Cardiac fibroblast (primary cell): ENCODE measurements at regions not wholly inside any gene's neighbourhood (a gene's known extent, or its start where the extent isn't known, plus 50 kb on each side); places are given as distances from the start of the nearest gene placed in this dataset.

Experiments used
- DNase-seq, 2 donors: peaks; one replicate each; pipeline versions ENCODE4 v3.0.0 to v3.0.0-alpha.2; 2010; ENCODE audit warnings: low read depth in 2 of 2
- H3K4me3 ChIP-seq, 2 donors: replicated peaks in 1 of 2; 1 replicate in 1 of 2; 2 replicates in 1 of 2; pipeline ENCODE4 v1.5.1; 2011; ENCODE audit warnings: low read depth in 2 of 2, low read length in 2 of 2, mild to moderate bottlenecking in 2 of 2, moderate library complexity in 1 of 2
- TF ChIP-seq, protein P1 (sequence below): IDR thresholded peaks from one replicate; pipeline ENCODE4 v1.5.1; 2011; ENCODE audit warnings: low read depth, mild to moderate bottlenecking, low read length, inconsistent platforms

GRCh38 chr3:99534951-99535704 is 103.3 kb upstream of the COL8A1 start:
- no peak overlapping the region for H3K4me3 ChIP-seq
- TF ChIP-seq, protein P1, sequence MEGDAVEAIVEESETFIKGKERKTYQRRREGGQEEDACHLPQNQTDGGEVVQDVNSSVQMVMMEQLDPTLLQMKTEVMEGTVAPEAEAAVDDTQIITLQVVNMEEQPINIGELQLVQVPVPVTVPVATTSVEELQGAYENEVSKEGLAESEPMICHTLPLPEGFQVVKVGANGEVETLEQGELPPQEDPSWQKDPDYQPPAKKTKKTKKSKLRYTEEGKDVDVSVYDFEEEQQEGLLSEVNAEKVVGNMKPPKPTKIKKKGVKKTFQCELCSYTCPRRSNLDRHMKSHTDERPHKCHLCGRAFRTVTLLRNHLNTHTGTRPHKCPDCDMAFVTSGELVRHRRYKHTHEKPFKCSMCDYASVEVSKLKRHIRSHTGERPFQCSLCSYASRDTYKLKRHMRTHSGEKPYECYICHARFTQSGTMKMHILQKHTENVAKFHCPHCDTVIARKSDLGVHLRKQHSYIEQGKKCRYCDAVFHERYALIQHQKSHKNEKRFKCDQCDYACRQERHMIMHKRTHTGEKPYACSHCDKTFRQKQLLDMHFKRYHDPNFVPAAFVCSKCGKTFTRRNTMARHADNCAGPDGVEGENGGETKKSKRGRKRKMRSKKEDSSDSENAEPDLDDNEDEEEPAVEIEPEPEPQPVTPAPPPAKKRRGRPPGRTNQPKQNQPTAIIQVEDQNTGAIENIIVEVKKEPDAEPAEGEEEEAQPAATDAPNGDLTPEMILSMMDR = no peak
- DNase-seq = peak; percentile 71 to 83

GRCh38 chr3:99532246-99532645 is 106.1 kb upstream of the COL8A1 start:
- no peak overlapping the region for H3K4me3 ChIP-seq
- TF ChIP-seq, protein P1 = peak; percentile 89
- peak; percentile 88 to 94 for DNase-seq

- no peak overlapping the region for H3K4me3 ChIP-seq
- TF ChIP-seq, protein P1 = no peak
- no peak for DNase-seq
Observed at GRCh38 chr3:99529265-99529664, 109.1 kb upstream of the COL8A1 start.

- no peak overlapping the region for H3K4me3 ChIP-seq
- TF ChIP-seq, protein P1 = no peak
- DNase-seq = peak; percentile 47 to 59
Observed at GRCh38 chr3:99526921-99527320, 111.5 kb upstream of the COL8A1 start.

- DNase-seq = no peak
- TF ChIP-seq, protein P1 = no peak
- H3K4me3 ChIP-seq = no peak overlapping the region
Observed at GRCh38 chr3:99524559-99524958, 113.8 kb upstream of the COL8A1 start.

GRCh38 chr3:99523431-99524127 is 114.8 kb upstream of the COL8A1 start:
- DNase-seq = no peak
- TF ChIP-seq, protein P1 = no peak
- H3K4me3 ChIP-seq = no peak overlapping the region
